GM21717 (cell line): ENCODE measurements at regions not wholly inside any gene's neighbourhood (a gene's known extent, or its start where the extent isn't known, plus 50 kb on each side); places are given as distances from the start of the nearest gene placed in this dataset.
"Not testable (repeated sequence)": the region's sequence is repeated elsewhere in the genome, so short reads cannot be mapped to it uniquely, and the experiment has no call there.

Experiments used
- ATAC-seq: cut with Tn5 transposase; IDR thresholded peaks from one replicate; pipeline ENCODE4 v1.9.1; 2021; ENCODE audit warnings: mild to moderate bottlenecking, moderate library complexity; ENCODE audit not compliant: unreplicated experiment

DNA sequence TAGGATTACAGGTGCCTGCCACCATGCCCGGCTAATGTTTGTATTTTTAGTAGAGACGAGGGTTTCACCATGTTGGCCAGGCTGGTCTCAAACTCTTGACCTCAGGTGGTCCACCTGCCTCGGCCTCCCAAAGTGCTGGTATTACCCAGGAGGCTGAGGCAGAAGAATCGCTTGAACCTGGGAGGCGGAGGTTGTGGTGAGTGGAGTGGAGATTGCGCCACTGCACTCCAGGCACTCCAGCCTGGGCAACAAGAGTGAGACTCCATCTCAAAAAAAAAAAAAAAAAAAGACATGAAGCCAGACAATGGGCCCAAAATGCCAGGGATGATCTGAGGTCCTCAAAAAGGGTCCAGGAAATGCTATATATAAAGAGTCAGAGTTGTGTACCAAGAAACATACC is 392.9 kb downstream of the SEC14L1 start:
- not testable (repeated sequence) for ATAC-seq

DNA sequence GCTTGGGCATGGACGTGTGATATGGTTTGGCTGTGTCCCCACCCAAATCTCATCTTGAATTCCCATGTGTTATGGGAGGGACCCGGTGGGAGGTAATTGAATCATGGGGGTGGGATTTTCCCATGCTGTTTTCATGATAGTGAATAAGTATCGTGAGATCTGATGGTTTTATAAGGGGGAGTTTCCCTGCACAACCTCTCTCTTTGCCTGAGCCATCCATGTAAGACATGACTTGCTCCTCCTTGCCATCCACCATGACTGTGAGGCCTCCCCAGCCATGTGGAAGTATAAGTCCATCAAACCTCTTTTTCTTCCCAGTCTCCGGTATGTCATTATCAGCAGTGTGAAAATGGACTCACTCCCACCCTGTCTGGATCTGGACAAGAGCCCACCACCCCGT is 393.4 kb downstream of the SEC14L1 start:
- no peak for ATAC-seq

DNA sequence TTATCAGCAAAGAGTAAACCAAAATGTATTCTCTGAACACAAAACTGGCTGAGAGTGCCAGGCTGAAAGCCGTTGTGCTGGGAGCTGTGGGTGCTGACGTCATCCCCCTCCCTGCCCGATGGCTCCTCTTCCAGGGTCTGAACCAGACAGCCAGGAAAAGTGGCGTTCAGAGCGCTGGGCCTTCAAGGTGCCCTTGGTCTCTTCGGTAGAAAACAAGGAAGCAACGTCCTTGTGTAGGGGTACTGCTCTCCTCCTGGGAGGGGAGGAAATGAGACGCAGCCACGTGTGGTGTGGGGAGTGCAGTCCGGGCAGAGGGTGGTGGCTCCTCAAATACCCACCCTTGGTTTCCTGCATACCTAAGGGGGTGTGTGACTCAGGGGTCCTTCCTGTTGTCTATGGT is 394.7 kb downstream of the SEC14L1 start:
- ATAC-seq: no peak

DNA sequence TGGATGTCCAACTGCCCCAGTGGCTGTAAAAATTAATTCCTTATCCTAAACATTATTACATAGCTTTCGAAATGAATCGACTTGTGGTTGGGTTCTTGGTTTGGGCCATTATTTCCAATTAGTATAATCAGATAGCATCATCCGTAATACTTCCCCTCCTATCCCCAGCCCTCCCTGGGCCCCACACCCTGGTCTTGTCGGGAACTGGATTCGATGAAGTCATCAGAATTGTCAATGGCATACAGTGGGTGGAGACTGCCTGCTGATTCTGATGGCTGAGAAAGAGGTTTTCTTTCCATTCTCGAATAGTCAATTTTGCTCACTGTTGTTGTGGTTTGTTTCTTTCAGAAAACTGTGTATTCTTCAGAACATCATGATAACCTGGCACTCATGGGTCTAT is 395.1 kb downstream of the SEC14L1 start:
- ATAC-seq: no peak

DNA sequence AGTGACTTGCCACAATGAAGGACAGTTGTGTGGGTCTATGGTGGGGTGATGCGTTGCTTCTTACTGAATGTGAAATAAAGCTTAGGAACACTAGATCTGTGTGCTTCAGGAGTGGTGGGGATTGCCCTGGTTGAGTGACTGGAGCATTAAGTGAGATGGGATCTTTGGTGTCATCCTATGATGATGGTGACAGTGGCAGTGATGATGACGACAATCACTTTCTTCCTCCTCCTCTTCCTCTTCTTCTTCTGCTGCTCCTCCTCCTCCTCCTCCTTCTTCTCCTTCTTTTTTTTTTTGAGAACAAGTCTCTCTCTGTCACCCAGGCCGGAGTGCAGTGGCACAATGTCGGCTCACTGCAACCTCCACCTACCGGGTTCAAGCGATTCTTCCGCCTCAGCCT is 396.8 kb downstream of the SEC14L1 start:
- ATAC-seq: no peak

DNA sequence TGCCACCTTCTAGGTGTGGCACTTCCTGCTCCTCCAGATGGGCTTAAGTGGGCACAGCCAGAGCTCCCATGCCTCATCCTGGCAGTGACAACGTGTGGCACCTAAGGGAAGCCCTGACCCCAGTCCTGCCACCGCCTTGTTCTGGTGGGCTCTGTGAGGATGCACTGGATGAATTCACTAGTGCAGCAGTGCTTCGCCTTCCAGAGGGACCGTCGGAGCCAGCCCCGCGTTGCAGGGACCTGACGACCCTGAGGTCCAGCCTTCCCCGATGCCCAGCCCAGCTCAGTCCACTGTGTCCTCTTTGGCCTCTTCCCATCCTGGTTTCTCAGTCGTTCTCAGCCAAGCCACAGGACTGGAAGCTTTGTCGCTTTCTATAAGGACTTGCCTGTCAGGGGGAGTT is 399.8 kb downstream of the SEC14L1 start:
- no peak for ATAC-seq

DNA sequence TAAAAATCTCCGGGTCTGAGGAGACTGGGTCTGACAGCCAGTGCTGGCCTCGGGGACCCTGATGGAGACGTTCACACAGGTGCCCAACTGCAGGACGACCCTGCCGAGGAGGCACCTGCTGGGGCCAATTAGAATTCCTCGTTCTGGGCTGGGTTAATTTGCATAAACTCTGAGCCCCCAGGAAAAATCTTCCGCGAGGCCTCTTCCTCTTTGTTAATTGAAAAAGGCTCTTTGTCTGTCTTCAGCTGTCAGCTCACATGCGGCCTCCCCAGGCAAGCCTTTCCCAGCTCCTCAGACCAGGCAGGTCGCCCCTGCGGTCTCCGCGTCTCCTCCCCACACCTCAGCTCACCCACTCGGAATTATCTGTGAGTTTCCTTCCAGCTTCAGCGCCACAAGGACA is 400.2 kb downstream of the SEC14L1 start:
- ATAC-seq: no peak

DNA sequence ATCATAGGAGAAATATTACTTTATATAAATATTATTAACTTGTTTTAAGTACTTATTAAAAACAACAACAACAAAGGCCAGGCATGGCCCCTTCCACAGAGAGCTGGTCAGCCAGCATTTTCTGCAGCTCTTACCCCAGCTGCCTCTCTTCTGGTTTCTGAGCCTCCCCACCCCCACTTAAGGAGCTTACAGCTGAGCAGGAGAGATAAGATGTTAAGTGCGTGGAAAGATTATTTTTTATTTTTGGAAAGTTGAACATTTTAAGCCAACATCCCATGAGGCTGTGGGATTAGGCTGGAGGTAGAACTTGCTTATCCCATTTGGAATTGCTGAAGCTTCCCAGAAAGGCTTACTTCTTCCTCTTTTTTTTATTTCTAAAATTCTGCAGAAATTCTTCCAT is 401.2 kb downstream of the SEC14L1 start:
- ATAC-seq: no peak

DNA sequence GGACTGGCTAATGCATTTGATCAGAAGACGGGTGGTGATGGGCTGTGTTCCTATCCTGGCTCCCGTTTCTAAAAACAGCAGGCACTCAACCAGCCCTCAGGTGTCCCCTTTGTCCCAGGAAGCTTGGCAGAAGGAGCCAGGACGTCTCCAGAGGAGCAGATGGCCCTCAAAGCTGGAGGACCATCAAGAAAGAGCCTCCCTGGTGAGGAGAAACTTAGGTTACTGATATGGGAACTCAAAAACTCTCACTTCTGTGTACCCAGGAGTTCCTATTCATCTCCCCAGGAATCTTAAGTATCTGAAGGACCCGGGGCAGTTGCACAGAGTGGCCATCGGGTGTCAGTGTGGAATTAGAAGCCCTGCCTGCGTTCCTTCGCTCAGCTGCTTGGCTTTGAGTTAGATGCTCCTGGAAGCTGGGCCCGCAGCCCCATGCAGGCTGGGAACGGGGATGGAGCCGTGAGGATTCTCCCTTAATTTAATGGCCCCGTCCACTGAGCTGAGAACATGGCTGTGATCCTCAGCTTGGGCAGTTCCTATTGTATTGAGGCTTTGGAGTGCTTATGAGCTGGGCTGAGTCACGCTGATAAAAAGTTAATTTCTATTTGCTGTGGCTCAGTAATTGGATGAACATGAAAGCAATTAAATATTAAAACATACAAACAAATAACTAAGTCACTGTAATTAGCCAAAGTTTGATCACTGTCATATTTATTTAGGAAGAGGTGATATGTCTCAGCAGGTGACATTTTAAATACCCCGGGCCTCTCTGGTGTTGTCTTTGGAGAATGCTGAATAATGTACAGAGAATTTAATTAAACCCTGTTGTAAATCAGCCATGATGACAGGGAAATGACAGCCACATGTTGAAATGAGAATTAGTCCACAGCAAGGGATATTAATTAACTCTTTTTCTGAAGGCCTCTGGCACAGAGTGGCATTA is 402.1 kb downstream of the SEC14L1 start:
- ATAC-seq: no peak

DNA sequence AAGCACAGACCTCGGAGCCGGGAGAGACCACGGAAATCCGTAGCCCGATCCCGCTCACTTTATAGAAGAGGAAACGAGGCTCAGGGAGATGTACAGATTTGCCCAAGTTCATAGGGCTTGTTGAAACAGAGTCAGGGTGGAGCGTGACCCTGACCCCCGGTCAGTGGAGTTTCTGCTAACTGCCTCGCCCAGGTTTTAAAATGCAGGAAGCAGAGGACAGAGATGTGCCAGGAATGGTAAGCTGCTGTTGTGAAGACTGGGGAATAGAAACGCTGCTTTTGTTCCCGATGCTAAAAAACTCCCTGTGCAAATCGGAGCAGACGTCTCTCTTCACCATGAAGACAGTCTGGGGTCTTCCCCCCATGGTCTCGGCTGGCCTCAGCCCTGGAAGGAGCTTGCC is 403.0 kb downstream of the SEC14L1 start:
- ATAC-seq: no peak

DNA sequence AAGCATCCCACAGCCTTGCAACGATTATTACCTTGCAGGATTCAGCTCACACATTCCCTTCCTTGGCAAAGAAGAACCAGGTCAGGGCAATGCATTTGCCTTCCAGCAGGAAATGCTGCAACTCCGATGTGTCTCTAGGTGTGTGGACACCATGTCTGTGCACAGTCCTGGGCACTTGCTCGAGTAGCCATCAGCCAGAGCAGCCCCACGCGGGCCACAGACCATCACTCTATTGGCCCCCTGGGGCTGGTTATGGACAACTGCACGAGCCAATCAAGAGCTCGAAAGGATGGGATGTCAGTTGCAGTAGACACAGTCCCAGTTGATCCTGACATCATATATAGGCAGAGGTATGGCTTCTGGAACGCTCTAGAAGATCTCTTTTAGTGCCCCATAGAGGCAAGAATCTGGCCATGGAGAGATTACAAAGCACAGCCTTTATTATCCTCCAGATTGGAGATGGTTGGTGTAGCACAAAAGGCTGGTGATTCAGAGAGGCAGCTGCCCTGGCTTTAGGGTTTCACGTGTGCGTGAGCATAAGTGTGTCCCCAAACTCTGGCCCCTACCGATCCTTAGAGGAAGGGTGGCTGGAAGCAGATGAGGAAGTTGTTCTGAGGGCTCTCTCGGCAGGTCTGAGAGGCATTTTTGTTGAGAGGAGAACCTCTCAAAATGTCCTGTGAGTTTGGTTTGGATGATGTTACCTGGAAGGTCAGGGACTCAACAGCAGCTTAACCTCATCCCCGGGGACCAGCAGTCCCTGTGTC is 403.8 kb downstream of the SEC14L1 start:
- no peak for ATAC-seq

DNA sequence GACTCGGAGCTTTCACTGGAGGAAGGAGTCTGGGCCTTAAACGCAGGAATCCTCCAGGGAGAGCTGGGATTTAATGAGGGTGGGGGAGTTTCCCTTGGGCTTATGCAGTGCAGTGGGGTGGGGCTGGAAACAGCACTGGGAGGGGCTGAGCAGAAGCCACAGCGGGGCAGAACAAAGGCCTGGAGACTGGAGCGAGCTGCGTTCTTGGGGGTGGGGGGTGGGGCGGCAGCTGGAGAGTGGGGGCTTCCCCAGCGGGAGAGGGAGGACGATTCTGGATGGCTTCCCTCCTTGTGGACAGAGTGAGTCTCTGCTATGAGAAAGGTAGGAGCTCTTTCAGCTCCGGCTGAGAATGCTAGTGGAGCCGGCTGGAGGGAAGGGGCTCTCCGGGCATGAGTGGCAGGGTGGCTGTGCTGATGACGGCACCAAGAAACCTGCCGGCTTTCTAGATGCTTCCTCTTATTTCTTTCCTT is 406.0 kb downstream of the SEC14L1 start:
- ATAC-seq: no peak

DNA sequence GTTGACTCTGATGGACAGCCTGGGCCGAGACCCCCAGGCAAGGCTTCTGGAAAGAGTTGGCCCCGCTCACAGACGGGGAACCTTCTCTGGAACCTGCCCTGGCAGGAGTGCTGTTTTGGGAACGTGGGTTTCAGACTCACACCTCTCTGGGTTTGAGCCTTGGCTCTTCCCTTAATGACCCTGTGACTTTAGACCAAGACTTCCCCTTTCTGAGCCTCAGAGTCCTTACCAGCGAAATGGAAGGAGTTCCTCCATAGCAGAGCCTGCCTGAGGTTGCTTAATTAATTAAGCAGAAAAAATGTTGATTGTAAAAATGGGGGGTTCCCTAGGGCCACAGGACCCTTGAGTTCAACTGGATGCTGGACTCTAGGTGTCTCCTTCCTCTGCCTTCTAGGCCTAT is 408.2 kb downstream of the SEC14L1 start:
- no peak for ATAC-seq

DNA sequence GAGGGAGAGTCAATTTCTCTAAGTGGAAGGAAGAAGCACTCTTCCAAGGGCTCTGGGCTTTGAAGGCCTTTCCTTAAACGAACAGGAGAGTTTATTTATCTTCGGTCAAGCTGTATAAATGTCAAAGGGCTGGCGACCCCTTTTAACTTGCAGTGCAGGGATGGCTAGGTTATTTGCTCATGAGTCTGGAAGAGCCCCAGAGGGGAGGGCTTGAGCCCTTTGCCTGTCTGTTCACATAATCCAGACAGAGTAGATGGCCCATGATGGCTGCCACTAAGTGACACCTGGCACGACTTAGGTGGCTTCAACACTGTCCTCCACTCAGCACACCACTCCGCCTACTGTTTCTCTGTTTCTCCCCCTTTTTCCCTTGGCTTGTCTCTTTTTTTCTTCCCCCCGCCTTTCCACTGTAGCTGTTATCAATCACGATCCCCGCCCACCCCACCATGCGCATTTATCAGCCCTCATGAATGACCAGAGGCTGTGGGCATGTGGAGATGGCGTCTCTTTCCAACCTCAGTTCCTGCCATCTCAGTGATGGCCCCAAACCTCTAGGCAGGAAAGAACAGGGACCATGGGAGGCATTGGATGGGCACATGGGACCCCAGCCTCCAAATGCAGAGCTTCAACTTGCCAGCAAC is 408.7 kb upstream of the TNRC6C start:
- no peak for ATAC-seq

DNA sequence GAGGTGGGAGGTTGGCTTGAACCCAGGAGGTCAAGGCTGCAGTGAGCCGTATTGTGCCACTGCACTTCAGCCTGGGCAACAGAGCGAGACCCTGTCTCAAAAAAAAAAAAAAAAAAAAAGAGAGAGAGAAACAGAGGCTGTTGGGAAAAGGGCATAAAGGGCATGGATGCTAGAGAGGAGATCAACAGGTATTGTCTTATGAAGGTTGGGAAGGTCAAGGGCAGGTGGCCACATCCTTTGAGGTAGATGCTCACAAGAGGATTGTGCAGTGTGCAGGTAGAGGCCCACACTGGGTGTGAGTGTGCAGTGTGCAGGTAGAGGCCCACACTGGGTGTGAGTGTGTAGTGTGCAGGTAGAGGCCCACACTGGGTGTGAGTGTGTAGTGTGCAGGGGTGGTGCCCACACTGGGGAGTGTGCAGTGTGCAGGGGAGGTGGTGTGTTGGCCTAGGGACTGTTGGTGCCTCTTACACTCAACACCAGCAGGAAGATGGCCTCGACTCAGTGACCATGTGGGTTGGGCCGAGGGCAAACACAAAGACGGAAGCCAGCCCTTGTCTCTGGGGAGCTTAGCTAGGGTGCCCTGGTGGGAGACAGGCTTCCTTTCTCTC is 404.9 kb upstream of the TNRC6C start:
- no peak for ATAC-seq

DNA sequence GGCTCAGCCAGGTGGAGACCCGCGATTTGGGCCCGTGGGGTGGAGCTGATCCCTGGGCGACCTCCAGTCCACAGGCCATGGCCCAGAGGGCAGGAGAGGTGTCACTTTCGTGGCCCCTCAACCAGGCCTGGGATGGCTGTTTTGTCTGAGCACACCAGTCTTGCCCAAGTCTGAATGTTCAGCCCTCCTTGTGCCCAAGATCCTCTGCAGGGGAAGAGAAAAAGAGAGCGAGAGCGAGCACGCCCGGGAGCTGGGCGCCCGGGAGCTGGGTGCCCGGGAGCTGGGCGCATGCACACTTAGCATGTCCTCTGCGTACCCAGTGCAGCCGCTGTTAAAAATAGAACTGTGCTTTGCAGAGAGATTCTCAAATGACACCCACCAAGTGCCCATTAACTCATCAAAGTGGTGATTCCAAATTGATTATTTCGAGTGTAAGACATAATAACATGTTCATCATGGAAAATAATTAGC is 403.3 kb upstream of the TNRC6C start:
- ATAC-seq: no peak

DNA sequence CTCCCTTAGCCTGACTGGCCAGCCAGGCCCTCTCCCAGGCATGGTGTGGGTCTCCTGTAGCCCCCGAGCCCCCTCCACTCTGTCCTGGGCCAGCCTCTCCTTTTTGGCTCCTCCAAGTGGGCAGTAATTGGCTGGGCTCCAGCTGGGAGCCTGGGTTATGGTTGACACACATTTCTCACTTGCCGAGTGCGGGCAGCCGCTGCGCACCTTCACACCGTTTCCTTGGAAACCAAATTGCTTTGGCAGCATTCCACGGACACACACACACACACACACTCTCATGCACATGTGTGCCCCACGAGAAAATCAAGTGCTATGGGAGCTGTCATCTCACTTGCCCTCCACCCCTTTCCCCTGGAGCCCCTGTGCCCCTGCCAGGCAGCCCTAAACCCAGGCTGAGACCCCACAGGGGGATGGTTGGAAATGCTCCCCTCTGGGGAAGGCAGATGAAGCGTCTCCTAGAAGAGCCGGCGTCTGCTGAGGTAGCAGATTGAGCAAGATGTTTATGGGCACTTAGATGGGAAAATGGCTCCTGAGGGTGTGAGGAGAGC is 402.7 kb upstream of the TNRC6C start:
- ATAC-seq: no peak

DNA sequence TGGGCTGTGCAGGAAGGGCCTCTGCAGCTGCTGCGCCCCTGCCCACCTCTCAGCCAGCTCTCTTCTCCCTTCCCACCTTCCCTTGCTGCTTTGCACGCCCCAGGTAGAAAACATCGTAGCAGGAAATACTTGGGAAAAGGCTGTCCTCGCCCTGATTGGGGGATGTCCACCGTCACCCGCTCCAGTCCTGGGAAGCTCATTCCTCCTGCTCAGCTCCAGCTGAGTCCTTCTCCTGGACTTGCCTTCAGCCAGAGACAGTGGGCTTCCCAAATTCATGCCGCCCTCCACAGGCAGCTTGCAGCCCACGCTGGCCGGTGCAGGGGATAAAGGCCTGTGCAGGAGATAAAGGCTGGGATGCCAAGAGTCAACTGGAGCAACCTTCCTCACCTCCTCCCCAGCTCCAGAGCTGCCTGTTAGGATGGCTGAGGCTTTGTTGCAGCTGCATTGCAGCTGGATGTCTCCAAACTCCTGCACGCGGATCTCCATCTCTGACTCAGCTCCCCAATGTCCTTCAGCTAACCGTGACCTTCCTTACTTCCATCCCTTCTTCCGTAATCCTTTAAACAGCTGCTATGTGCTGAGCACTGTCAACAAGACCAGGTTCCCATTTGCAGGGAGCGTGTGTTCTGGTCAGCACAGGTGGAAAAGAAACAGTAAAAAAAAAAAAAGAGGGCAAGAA is 402.0 kb upstream of the TNRC6C start:
- no peak for ATAC-seq

DNA sequence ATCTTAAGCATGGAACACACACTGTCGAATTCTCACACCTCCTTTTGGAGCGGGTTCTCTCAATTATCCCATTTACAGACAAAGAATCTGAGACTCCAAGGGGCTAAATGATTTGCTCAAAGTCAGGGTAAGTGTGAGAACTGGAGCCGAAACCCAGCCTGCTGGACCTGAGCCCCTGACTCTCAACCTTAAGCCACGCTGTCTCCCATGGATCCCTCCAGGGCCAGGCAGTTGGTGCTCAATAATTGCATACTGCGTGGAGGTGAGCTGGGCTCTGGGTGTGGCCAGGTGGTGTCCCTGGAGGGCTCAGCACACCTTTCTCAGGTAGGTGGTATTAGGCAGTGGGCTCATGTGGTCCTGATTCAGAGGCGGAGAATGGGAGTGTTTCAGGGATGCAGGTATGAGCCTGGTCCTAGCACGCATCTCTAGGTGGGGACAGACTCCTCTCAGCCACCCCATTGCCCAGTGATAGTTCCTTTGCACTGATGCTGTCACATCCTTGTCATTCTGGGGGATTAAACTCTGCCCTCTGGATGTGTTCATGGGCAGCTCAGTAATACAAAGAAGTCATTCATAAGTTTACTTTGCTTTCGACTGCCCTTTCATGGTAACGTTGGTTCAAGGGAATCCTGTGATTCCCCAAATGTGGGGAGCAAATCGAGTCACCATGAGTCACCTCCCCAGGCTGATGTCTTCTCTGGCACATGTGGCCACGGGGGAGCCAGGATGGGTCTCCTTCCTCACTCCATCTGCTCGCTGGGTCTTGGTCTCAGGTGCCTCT is 399.5 kb upstream of the TNRC6C start:
- ATAC-seq: no peak
